Caki2 (cell line): ENCODE measurements at regions not wholly inside any gene's neighbourhood (a gene's known extent, or its start where the extent isn't known, plus 50 kb on each side); places are given as distances from the start of the nearest gene placed in this dataset.
A peak's percentile ranks its signal among the peaks of the same experiment; 100 is the strongest.

Source experiments
- DNase-seq: peaks from one replicate; pipeline ENCODE4 v3.0.0-alpha.2; 2015; ENCODE audit warnings: low read depth
- in situ Hi-C: cut with HindIII; loops from 2 replicates; pipeline ENCODE4 v1.10.0; 2016; ENCODE audit warnings: low sequenced_read_pairs, low pct_unique_long_range_greater_than_20kb, mixed read lengths

DNA sequence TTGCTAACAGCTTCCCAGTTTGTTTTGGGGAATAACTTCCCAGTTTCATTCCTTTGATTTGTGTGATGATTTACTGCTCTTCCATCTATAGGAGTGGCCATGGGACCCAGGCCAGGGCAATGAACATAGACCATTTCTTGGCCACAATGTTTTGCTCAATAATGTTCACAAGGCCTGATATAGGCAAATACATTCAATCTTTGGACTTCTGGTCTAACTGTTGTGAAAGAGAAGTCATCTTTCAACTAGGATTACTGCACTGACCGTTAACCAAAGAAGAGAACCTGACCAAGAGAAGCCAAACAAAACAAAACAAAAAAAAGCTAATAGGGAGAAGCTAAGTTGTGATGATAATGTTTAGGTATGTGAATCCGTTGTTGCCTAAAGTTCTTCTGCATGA, 221.8 kb upstream of the SUCLG2 start:
- in situ Hi-C loops = no loop called here
- no peak for DNase-seq

DNA sequence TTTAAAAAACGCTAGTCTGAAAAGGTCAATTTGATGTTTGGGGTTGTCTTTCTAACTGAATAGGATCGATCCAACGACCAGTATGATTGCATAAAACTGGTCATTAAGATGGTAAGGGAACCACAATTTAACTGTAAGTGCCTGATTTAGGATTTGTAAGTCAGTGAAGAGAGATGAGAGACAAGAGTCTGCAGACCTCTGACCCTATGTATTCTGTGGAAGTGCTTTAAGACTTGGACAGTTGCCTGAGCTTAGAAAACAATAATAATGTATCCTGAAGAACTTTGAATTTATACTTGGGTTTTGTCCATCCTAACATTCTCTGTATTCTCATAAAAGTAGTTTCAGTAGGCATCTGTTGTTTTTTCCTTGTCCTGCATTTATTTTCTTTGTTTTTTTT, 221.4 kb upstream of the SUCLG2 start:
- DNase-seq = no peak
- in situ Hi-C loops = no loop called here

DNA sequence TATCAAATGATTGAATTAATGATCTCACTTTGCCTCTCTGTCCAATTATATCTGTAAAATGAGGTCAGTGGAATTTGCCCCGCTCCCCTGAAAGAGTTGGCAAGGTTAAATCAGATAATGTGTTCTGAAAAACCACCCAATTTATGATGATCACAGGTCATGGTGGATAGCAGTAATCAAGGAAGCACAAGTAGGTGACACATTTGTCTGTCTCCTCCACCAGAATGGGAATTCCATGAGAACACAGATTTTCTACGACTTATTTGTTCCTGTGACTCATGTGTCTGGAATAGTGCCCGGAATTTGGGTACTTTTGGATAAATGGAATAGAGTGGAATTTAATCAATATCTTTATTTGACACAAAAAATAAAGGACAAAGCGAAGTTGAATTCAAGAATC, 220.9 kb upstream of the SUCLG2 start:
- in situ Hi-C loops = no loop called here
- no peak for DNase-seq

GRCh38 chr3:67870477-67870876, 216.1 kb upstream of the SUCLG2 start:
- no peak for DNase-seq
- in situ Hi-C loops = no loop called here

- in situ Hi-C loops = no loop called here
- no peak for DNase-seq
Observed at GRCh38 chr3:67866571-67866970, 212.2 kb upstream of the SUCLG2 start.

DNA sequence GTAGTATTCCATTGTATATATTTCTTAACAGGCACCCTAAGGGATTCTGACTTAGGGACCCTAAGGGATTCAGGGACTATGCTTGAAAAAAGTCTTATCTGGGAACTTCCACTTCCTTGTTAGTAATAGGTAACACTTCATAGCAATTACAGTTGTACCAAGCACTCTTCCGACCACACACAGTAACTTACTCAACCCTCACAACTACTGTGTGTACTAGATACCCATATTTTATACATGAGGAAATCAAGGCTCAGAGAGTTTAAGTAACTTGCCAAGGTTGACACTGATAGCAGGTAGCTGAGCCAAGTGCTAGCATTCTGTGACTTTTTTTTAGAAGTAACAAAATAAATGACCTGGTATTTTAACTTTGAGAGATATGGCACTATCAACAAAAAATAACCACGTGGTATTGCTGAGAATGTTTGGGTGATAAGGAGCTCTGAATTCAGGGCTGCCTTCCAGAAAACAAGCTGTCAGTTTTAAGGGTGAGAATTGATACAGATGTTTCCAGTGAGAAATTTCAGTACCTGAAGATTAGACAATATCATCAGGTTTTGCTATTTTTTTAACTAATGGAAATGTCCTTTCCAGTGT, 210.3 kb upstream of the SUCLG2 start:
- in situ Hi-C loops = no loop called here
- DNase-seq = no peak

DNA sequence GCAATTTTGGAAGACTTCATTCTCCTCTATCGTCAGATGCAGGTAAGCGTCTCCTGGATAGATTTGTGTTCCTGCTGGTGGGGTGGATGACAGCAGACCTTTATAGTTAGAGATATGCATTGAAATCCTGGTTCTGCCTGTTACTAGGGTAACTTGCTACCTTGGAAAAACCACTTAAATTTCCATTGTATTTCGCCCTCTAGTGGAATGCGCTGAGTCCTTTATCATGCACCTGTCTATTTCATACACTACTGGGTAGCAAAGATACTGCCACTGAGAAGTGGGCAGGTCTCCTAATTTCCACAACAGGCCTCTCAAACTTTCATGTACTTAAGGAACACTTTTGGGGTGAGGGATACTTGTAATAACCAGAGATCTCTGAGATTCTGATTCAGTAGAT, 209.5 kb upstream of the SUCLG2 start:
- DNase-seq = no peak
- in situ Hi-C loops = no loop called here

- DNase-seq = no peak
- in situ Hi-C loops = no loop called here
Observed at GRCh38 chr3:67860429-67860828, 206.0 kb upstream of the SUCLG2 start.

GRCh38 chr3:67858492-67858891, 204.1 kb upstream of the SUCLG2 start:
- in situ Hi-C loops = no loop called here
- no peak for DNase-seq

- no peak for DNase-seq
- in situ Hi-C loops = no loop called here
Observed at GRCh38 chr3:67856718-67857117, 202.3 kb upstream of the SUCLG2 start.

DNA sequence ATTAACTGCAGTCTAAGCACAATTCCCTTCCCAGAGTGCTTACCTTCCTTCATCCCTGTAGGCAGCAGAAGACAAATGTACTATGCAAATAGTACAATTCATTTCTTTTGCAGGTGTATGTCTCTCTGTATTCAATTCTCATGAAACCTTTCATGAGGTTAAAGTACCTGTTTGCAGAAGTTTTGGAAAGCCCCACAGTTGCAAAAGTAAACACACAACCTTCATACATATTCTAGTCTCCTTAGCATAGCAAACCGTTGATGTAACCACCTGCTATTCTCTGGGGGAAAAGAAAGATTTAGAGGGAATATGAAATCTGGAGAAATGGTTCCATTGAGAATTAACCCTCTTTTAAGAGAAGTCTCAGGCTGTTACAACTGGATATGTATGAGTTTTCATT, 200.3 kb upstream of the SUCLG2 start:
- in situ Hi-C loops = no loop called here
- DNase-seq = no peak

GRCh38 chr3:67853520-67853919, 199.1 kb upstream of the SUCLG2 start:
- DNase-seq = no peak
- in situ Hi-C loops = no loop called here

DNA sequence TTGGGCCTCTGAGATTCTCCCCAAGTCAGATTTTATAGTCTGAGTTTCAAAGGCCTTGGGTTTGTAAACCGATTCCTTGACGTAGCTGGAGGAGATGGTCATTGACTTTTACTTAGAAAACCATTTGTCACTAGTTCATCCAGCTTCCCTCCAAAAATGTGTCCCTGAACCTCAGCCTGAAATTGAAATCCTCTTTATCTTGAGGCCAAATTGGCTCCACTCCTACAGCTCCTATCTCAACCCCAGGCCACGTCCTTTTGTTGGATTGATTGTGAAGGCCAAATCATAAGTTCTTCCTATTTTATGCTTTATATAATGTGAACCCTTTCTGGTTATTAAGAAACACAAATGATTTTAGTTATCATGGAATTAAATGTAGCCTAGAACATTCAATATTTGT, 193.9 kb upstream of the SUCLG2 start:
- in situ Hi-C loops = no loop called here

GRCh38 chr3:67846166-67846565, 191.8 kb upstream of the SUCLG2 start:
- DNase-seq = no peak
- in situ Hi-C loops = no loop called here

More for the DNA sequence above, 193.9 kb upstream of the SUCLG2 start:
- DNase-seq = no peak

- in situ Hi-C loops = no loop called here
- DNase-seq = no peak
Observed at GRCh38 chr3:67832817-67833216, 178.4 kb upstream of the SUCLG2 start.

DNA sequence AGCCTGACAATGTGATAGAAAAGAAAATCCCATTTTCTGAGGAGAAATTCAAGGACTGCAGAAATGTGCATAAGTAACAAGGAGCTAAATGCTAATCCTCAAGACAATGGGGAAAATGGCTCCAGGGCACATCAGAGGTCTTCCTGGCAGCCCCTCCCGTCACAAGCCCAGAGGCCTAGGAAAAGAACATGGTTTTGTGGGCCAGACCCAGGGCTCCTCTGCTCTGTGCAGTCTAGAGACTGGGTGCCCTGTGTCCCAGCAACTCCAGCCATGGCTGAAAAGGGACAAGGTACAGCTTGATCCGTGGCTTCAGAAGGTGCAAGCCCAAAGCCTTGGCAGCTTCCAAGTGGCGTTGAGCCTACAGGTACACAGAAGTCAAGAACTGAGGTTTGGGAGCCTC, 176.8 kb upstream of the SUCLG2 start:
- in situ Hi-C loops = no loop called here

DNA sequence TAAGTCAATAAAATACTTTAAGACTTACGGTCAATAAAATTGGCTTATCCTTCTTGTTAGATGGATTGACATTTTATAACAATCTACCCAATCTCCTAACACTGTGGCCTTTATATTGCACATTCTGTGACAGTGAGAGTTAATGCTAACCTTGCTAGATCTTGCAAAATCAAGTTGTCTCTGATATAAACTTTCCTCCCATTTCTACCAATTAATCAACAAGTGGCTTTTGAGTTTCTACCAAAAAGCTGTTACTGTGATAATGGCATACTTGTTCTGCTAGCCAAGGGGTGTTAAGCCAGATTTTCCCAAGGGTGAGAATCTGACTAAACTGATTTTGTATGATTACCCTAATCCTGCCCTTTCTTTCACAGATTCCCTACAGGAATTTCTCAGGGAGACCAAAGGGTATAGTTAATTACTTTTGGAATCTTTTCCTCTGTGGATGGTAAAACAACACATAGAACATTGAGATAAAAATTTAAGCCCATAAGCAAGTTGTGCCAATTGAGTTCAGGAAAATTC, 174.1 kb upstream of the SUCLG2 start:
- no peak for DNase-seq
- in situ Hi-C loops = no loop called here

More for the DNA sequence above, 176.8 kb upstream of the SUCLG2 start:
- DNase-seq = no peak

DNA sequence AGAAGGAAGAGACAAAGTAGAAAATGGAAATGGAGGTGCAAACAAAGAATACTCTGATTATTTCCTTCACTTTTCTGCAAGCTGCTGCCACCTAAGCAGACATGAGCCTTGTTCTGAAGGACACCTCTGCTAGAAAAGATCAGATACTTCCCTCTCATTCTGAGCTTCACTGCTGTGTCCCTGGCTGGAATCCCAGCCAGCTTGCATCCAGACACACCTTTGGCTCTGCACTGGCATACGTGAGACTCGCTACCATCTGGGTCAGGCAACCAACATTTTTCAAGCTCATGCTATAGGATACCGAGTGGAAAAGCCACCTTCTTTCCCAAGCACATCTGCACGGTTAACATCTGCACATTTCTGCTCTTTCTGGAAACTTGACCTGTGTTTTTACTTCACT, 166.7 kb upstream of the SUCLG2 start:
- DNase-seq = no peak
- in situ Hi-C loops = no loop called here

DNA sequence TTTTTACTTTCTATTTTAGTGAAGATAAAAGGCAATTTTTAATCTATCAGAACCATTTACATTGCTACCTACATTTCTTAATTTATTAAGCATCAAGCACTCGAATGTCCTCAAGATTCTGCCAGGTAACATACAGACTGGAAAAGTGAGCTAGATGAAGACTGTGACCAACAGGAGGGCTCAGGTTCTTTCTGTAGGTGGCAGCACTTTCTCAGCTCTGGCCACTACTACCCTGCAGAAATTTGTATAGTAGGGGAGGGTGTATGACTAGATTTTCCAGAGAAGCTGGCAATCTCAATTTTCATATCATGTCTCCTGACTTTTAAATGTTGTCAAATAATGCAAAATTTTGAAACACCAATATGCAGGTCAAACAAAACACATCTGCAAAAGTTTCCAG, 165.0 kb upstream of the SUCLG2 start:
- DNase-seq = peak; percentile 6
- in situ Hi-C loops = no loop called here

- in situ Hi-C loops = no loop called here
- DNase-seq = no peak
Observed at GRCh38 chr3:67809370-67809935, 155.0 kb upstream of the SUCLG2 start.
